Transverse colon (tissue), 4 donors: ENCODE measurements at regions not wholly inside any gene's neighbourhood (a gene's known extent, or its start where the extent isn't known, plus 50 kb on each side); places are given as distances from the start of the nearest gene placed in this dataset.
"Not testable (repeated sequence)": the region's sequence is repeated elsewhere in the genome, so short reads cannot be mapped to it uniquely, and the experiment has no call there.

Experiments used
- DNase-seq: peaks from one replicate; pipeline ENCODE4 v3.0.0-alpha.2; 2019
- H3K27ac ChIP-seq, 4 donors: fragments of 200-600 bp; sonication (generic); 2 replicates each; pipeline ENCODE4 v1.5.1; 2016 to 2018; ENCODE audit warnings: inconsistent platforms in 4 of 4
- H3K27me3 ChIP-seq: fragments of 200-600 bp; sonication (generic); 2 replicates; pipeline ENCODE4 v1.5.1; 2017; ENCODE audit warnings: inconsistent platforms
- H3K36me3 ChIP-seq, 4 donors: fragments of 200-600 bp; sonication (generic); 2 replicates each; pipeline ENCODE4 v1.5.1; 2017 to 2019; ENCODE audit warnings: inconsistent platforms in 4 of 4
- H3K4me1 ChIP-seq, 4 donors: fragments of 200-600 bp; sonication (generic); 2 replicates each; pipeline ENCODE4 v1.5.1; 2017 to 2020; ENCODE audit warnings: inconsistent platforms in 4 of 4
- H3K4me3 ChIP-seq, 4 donors: fragments of 200-600 bp; sonication (generic); 1 replicate in 1 of 4; 2 replicates in 3 of 4; pipeline versions ENCODE4 v1.5.1 to v1.6.1; 2017 to 2019; ENCODE audit warnings: inconsistent platforms in 4 of 4
- H3K9me3 ChIP-seq, 2 donors: fragments of 200-600 bp; sonication (generic); 2 replicates each; pipeline ENCODE4 v1.5.1; 2017 to 2019; ENCODE audit warnings: inconsistent platforms in 2 of 2
- EP300 ChIP-seq: sonication (generic); formaldehyde crosslinking; IDR thresholded peaks from one replicate; pipeline ENCODE4 v1.6.1; 2017; ENCODE audit warnings: antibody characterized with exemption, low read depth
- POLR2A ChIP-seq: fragments of 450-650 bp; IDR thresholded peaks from one replicate; pipeline ENCODE4 v1.6.1; 2016; ENCODE audit warnings: antibody characterized with exemption, mild to moderate bottlenecking, moderate library complexity
- POLR2AphosphoS5 ChIP-seq, 3 donors: sonication (generic); formaldehyde crosslinking; IDR thresholded peaks; one replicate each; pipeline ENCODE4 v1.6.1; 2016; ENCODE audit warnings: antibody characterized with exemption in 3 of 3
- WGBS, 2 donors: methylation state at CpG; one replicate each; pipeline ENCODE4 v1.1.5; 2018; ENCODE audit warnings: low coverage in 1 of 2; 5-methylcytosine and 5-hydroxymethylcytosine counted together
- in situ Hi-C, 4 donors: fragments of 200-750 bp; cut with MboI; loops; one replicate each; pipeline versions ENCODE4 v1.15.0 to v1.15.1; 2017; ENCODE audit warnings: low sequenced_read_pairs in 3 of 4, low pct_ligation_motif_present in 1 of 4, low pct_unique_long_range_greater_than_20kb in 1 of 4
- intact Hi-C: fragments of 100-400 bp; cut with DNase I; formaldehyde crosslinking; loops from one replicate; pipeline ENCODE4 v1.15.1; 2023; ENCODE audit warnings: low total_unique reads
- TF ChIP-seq, protein P1 (sequence below), 5 experiments: fragments of 200-600 bp in 3 of 5; fragments of 450-650 bp in 2 of 5; sonication (generic) in 3 of 5; IDR thresholded peaks; 1 replicate in 2 of 5; 2 replicates in 3 of 5; pipeline ENCODE4 v1.5.1; 2016 to 2017; ENCODE audit warnings: antibody characterized with exemption in 5 of 5, inconsistent platforms in 3 of 5, mild to moderate bottlenecking in 2 of 5, moderate library complexity in 1 of 5

DNA sequence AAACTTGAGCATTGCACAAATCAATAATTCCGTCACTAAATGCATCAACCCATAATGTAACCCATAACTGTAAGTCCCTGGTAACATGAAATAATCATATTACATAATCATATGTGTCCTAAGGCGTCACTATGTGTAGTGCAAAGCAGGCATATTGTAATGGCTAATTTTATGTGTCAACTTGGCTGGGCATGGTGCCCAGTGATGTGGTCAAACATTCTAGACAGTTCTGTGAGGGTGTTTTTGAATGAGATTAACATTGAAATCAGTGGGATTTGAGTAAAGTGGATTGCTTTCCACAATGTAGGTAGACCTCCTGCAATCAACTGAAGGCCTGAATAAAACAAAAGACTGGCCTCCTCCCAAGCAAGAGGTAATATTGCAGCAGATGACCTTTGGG lies 794.4 kb upstream of the ACO1 start:
- in situ Hi-C loops = no loop called here
- intact Hi-C loops = no loop called here
- no peaks in the 10 kb centered on the region for H3K27me3 ChIP-seq
- WGBS, 2 donors = 68 to 73% methylated on average over 2 of the region's 2 CpGs
- DNase-seq = no peak
- TF ChIP-seq POLR2A = no peak
- TF ChIP-seq EP300 = no peak
- TF ChIP-seq, protein P1, sequence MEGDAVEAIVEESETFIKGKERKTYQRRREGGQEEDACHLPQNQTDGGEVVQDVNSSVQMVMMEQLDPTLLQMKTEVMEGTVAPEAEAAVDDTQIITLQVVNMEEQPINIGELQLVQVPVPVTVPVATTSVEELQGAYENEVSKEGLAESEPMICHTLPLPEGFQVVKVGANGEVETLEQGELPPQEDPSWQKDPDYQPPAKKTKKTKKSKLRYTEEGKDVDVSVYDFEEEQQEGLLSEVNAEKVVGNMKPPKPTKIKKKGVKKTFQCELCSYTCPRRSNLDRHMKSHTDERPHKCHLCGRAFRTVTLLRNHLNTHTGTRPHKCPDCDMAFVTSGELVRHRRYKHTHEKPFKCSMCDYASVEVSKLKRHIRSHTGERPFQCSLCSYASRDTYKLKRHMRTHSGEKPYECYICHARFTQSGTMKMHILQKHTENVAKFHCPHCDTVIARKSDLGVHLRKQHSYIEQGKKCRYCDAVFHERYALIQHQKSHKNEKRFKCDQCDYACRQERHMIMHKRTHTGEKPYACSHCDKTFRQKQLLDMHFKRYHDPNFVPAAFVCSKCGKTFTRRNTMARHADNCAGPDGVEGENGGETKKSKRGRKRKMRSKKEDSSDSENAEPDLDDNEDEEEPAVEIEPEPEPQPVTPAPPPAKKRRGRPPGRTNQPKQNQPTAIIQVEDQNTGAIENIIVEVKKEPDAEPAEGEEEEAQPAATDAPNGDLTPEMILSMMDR (IDR thresholded peaks at IDR 0.05) = no peak
- no peak for TF ChIP-seq POLR2AphosphoS5 (IDR thresholded peaks at IDR 0.05)
- H3K27ac ChIP-seq = no peak overlapping the region
- no peaks in the 10 kb centered on the region for H3K36me3 ChIP-seq
- H3K4me3 ChIP-seq = no peak overlapping the region
- no peaks in the 10 kb centered on the region for H3K9me3 ChIP-seq
- H3K4me1 ChIP-seq = no peaks in the 10 kb centered on the region

DNA sequence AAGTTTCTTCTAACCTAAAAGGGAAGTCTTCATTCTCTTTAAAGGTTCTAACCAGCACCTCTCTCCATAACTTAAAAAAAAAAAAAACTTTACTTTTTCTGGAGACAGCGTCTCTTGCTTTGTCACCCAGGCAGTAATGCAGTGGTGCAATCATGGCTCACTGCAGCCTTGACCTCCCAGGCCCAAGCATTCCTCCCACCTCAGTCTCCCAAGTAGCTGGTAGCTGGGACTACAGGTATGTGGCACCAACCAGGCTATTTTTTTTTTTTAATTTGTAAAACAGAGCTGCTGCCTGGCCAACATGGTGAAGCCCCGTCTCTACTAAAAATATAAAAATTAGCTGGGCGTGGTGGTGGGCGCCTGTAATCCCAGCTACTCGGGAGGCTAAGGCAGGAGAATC lies 787.4 kb upstream of the ACO1 start:
- H3K4me1 ChIP-seq, H3K27me3 ChIP-seq, H3K4me3 ChIP-seq, H3K36me3 ChIP-seq, DNase-seq, in situ Hi-C loops, H3K9me3 ChIP-seq, H3K27ac ChIP-seq, intact Hi-C loops: not testable (repeated sequence)
- 83% methylated on average over 5 of the region's 5 CpGs; no CpG with 5 or more reads in 1 of the 2 donors for WGBS, 2 donors

DNA sequence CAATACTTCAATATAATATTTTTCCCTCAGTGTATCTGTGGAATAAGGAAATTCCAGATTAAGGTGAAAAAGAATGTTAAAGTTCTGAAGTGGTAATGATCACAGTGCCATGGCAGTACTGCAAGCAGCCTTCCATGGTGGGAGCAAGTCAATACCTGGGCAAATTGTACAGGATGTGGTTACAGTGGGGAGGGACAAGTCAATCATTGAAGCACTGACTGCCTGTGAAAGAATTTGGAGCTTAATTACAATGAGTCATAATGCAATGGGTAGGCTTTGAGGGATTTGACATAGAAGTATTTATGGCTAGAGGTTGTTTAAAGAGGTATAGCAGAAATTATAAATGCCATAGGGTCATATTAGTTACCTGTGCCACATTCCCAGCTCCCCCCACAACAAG lies 786.5 kb upstream of the ACO1 start:
- Histone ChIP-seq H3K27ac (no peak overlapping the region), H3K27me3 (no peaks in the 10 kb centered on the region), H3K36me3 (no peaks in the 10 kb centered on the region), H3K4me1 (no peaks in the 10 kb centered on the region), H3K4me3 (no peak overlapping the region), H3K9me3 (no peaks in the 10 kb centered on the region)
- intact Hi-C loops (no loop called here), in situ Hi-C loops (no loop called here)
- TF ChIP-seq, protein P1 (IDR thresholded peaks at IDR 0.05) = no peak
- TF ChIP-seq POLR2A (no peak), EP300 (no peak), POLR2AphosphoS5 (IDR thresholded peaks at IDR 0.05) (no peak)
- DNase-seq = no peak

DNA sequence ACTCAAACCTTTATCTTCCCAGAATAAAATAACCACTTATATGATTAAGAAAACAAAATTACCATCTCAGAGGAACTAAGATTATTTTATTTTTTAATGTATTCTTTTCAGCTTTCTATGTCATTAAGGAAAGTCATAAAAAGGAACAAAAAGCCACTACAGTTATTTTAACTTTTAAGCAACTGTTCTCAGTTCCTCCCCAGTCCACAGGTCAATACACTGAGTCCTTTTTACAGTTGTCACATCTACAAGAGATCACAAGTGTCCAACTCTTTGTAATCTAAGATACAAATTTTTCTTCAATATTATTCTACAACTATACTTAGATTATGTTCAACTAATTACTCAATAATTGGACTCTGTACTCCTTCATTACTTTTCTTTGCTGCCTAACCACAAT lies 782.8 kb upstream of the ACO1 start:
- H3K27me3 ChIP-seq = no peaks in the 10 kb centered on the region
- TF ChIP-seq, protein P1 (IDR thresholded peaks at IDR 0.05) = no peak
- TF ChIP-seq EP300 = no peak
- H3K4me1 ChIP-seq = no peaks in the 10 kb centered on the region
- DNase-seq = no peak
- no peaks in the 10 kb centered on the region for H3K9me3 ChIP-seq
- intact Hi-C loops = no loop called here
- no peak overlapping the region for H3K4me3 ChIP-seq
- in situ Hi-C loops = no loop called here
- H3K36me3 ChIP-seq = no peaks in the 10 kb centered on the region
- no peak overlapping the region for H3K27ac ChIP-seq

DNA sequence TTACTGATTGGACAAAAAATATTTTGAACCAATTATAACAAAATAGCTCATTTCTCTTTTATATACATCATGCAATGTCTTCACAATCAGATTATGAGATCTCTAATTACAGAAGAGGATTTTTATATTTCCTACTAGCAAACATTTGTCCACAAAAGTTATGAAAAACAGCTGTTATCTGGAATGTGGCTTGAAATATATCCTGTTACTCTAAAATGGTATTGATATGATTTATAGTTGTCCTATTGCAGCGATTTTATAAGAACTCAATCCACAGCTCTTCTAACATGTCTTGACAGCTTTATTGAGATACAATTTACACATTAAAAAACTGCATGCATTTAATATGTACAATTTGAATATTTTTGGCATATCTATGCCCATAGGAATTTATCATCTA lies 779.9 kb upstream of the ACO1 start:
- no peaks in the 10 kb centered on the region for H3K9me3 ChIP-seq
- TF ChIP-seq POLR2AphosphoS5 (IDR thresholded peaks at IDR 0.05) (no peak), EP300 (no peak), POLR2A (no peak)
- TF ChIP-seq, protein P1 (IDR thresholded peaks at IDR 0.05) = no peak
- H3K27ac ChIP-seq = no peak overlapping the region
- no peak overlapping the region for H3K4me3 ChIP-seq
- H3K27me3 ChIP-seq = no peaks in the 10 kb centered on the region
- in situ Hi-C loops = no loop called here
- H3K36me3 ChIP-seq = no peaks in the 10 kb centered on the region
- no peak for DNase-seq
- intact Hi-C loops = no loop called here
- no peaks in the 10 kb centered on the region for H3K4me1 ChIP-seq
- WGBS, 2 donors = 45 to 47% methylated on average over 1 of the region's 1 CpG
